ENCODE measurements at regions not wholly inside any gene's neighbourhood (a gene's known extent, or its start where the extent isn't known, plus 50 kb on each side); places are given as distances from the start of the nearest gene placed in this dataset.

DNA sequence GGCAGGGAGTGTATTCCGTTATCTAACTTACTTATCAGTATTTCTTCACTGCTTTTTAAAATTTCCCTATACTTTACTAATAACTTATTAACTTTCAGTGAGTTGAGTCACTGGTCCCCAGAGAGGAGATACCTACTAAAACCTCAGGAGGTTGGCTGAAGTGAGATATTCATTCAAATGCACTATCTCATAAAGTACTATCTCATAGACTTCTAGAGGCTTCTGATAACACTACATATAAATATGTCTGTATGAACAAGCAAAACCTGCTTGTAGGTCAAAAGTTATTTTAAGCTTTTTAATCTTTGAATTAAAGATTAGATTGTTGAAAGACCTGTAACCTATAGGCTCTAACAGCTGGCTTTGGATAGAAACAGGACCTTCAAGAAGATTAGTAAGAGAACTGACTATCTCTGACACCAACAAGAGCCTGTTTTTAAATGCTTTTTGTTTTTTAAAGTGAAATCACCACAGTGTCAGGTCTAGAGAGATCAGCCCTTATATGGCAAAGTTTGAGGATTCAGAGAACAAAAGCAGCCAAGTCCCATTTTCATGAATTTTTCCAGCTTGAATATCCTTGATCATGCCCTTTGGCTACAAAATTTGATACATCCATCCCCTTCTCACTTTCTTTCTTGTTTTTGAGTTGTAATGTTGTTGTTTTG is 242.2 kb downstream of the ARL4A start:
- Histone ChIP-seq H3K27ac (ENCODE audit: control insufficient read depth, insufficient read depth) (no peak overlapping the region), H3K4me3 (no peak overlapping the region), H4K20me1 (ENCODE audit: control insufficient read depth, insufficient read depth) (no peaks in the 10 kb centered on the region), H3K4me1 (ENCODE audit: control insufficient read depth, insufficient read depth, low read length) (no peaks in the 10 kb centered on the region), H3K4me2 (ENCODE audit: control insufficient read depth, insufficient read depth) (no peak overlapping the region), H3K79me2 (ENCODE audit: control insufficient read depth, insufficient read depth, low read length) (no peaks in the 10 kb centered on the region), H3K9me3 (replicated peaks; ENCODE audit: control insufficient read depth, insufficient read depth, low read length) (no peaks in the 10 kb centered on the region), H3K27me3 (replicated peaks in 1 of 2; ENCODE audit: control insufficient read depth in 2 of 2, insufficient read depth in 2 of 2, low read length in 1 of 2) (no peaks in the 10 kb centered on the region), H2AFZ (ENCODE audit: control insufficient read depth, low read depth, low read length) (no peak overlapping the region), H3K9ac (ENCODE audit: control insufficient read depth, insufficient read depth, low read length) (no peak overlapping the region), H3K36me3 (ENCODE audit: control insufficient read depth in 2 of 2, insufficient read depth in 2 of 2, low read length in 1 of 2) (no peaks in the 10 kb centered on the region)
- TF ChIP-seq POLR2A (IDR thresholded peaks at IDR 0.05; ENCODE audit: low read depth, low read length) (no peak), ZBTB33 (IDR thresholded peaks at IDR 0.05) (no peak), FOXK2 (IDR thresholded peaks at IDR 0.05) (no peak), NFIC (IDR thresholded peaks at IDR 0.05; ENCODE audit: low read depth, low read length) (no peak), MTA3 (IDR thresholded peaks at IDR 0.05; ENCODE audit: borderline replicate concordance, low read length) (no peak), NR2C1 (IDR thresholded peaks at IDR 0.05) (no peak), MEF2A (IDR thresholded peaks at IDR 0.05; ENCODE audit: insufficient read depth, low read depth, low read length) (no peak), BHLHE40 (IDR thresholded peaks at IDR 0.05; ENCODE audit: borderline replicate concordance in 1 of 2, low read depth in 2 of 2, low read length in 1 of 2) (no peak)
- TF ChIP-seq, protein P1, sequence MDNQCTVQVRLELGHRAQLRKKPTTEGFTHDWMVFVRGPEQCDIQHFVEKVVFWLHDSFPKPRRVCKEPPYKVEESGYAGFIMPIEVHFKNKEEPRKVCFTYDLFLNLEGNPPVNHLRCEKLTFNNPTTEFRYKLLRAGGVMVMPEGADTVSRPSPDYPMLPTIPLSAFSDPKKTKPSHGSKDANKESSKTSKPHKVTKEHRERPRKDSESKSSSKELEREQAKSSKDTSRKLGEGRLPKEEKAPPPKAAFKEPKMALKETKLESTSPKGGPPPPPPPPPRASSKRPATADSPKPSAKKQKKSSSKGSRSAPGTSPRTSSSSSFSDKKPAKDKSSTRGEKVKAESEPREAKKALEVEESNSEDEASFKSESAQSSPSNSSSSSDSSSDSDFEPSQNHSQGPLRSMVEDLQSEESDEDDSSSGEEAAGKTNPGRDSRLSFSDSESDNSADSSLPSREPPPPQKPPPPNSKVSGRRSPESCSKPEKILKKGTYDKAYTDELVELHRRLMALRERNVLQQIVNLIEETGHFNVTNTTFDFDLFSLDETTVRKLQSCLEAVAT (IDR thresholded peaks at IDR 0.05) = no peak
- TF ChIP-seq, protein P2, sequence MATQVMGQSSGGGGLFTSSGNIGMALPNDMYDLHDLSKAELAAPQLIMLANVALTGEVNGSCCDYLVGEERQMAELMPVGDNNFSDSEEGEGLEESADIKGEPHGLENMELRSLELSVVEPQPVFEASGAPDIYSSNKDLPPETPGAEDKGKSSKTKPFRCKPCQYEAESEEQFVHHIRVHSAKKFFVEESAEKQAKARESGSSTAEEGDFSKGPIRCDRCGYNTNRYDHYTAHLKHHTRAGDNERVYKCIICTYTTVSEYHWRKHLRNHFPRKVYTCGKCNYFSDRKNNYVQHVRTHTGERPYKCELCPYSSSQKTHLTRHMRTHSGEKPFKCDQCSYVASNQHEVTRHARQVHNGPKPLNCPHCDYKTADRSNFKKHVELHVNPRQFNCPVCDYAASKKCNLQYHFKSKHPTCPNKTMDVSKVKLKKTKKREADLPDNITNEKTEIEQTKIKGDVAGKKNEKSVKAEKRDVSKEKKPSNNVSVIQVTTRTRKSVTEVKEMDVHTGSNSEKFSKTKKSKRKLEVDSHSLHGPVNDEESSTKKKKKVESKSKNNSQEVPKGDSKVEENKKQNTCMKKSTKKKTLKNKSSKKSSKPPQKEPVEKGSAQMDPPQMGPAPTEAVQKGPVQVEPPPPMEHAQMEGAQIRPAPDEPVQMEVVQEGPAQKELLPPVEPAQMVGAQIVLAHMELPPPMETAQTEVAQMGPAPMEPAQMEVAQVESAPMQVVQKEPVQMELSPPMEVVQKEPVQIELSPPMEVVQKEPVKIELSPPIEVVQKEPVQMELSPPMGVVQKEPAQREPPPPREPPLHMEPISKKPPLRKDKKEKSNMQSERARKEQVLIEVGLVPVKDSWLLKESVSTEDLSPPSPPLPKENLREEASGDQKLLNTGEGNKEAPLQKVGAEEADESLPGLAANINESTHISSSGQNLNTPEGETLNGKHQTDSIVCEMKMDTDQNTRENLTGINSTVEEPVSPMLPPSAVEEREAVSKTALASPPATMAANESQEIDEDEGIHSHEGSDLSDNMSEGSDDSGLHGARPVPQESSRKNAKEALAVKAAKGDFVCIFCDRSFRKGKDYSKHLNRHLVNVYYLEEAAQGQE (IDR thresholded peaks at IDR 0.05; ENCODE audit: low read depth, low read length) = no peak
- TF ChIP-seq, protein P3, sequence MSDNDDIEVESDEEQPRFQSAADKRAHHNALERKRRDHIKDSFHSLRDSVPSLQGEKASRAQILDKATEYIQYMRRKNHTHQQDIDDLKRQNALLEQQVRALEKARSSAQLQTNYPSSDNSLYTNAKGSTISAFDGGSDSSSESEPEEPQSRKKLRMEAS (IDR thresholded peaks at IDR 0.05; ENCODE audit: low read depth, low read length) = no peak
- ChIA-PET RAD21 (ENCODE audit: unreplicated experiment) (no interaction called here), POLR2A (no interaction called here), CTCF (no interaction called here), SMC1A (ENCODE audit: uncharacterized antibody, unreplicated experiment) (interaction anchor here (1.2 kb wide), 1 partner anchor 20 kb away, joined by 3 read pairs; no protein-coding TSS in a partner anchor)
- ATAC-seq (no peak), FAIRE-seq (no peak), DNase-seq (ENCODE audit: low read depth, low spot score) (no peak)
- no TSS peak for BruUV-seq (replicated peaks)
- in situ Hi-C loops (cut with MboI) (no loop called here), intact Hi-C loops (cut with micrococcal nuclease; ENCODE audit: unreplicated experiment) (no loop called here)
- WGBS (ENCODE audit: insufficient coverage, insufficient replicate concordance, low lambda C conversion rate, missing lambda C conversion rate) = 0% methylated on average over 1 of the region's 1 CpG

All from GM12878 (cell line).